A549 (cell line): ENCODE measurements at regions not wholly inside any gene's neighbourhood (a gene's known extent, or its start where the extent isn't known, plus 50 kb on each side); places are given as distances from the start of the nearest gene placed in this dataset.
"Not testable (repeated sequence)": the region's sequence is repeated elsewhere in the genome, so short reads cannot be mapped to it uniquely, and the experiment has no call there.

Experiments
- ATAC-seq, 2 experiments: fragments of 200-7000 bp in 1 of 2; fragments of >200 bp in 1 of 2; cut with Nextera tagmentation in 1 of 2; cut with Tn5 transposase in 1 of 2; 3 replicates each; pipeline versions ENCODE4 v1.8.0 to v1.9.1; 2018 to 2020; ENCODE audit warnings: mild to moderate bottlenecking in 1 of 2, moderate library complexity in 1 of 2
- CTCF ChIA-PET: fragments of 300-600 bp; sonication (Branson Sonifier 250); formaldehyde crosslinking; extraction: SDS; loops from one replicate; lab custom pipeline; 2021; ENCODE audit warnings: antibody characterized with exemption, inconsistent platforms; lab: Yijun Ruan, JAX
- POLR2A ChIA-PET: fragments of 350-600 bp; formaldehyde crosslinking; extraction: SDS; loops from one replicate; lab custom pipeline; 2021; ENCODE audit warnings: antibody characterized with exemption, inconsistent platforms; lab: Yijun Ruan, JAX
- DNase-seq, 2 experiments: peaks; one replicate each; pipeline versions ENCODE4 v3.0.0 to v3.0.0-alpha.2; 2011 to 2016; ENCODE audit warnings: low read depth in 1 of 2, low spot score in 1 of 2
- FAIRE-seq: peaks from 2 replicates; lab custom pipeline; 2011; peaks lifted over from hg19 to GRCh38; lab: Jason Lieb, UNC
- H3K27ac ChIP-seq, 2 experiments: fragments of >200 bp; sonication (Bioruptor Twin); formaldehyde crosslinking; 3 replicates each; pipeline ENCODE4 v1.5.1; 2016 to 2017
- H3K4me1 ChIP-seq: fragments of >200 bp; sonication (Bioruptor Twin); formaldehyde crosslinking; 3 replicates; pipeline ENCODE4 v1.6.1; 2016
- H3K4me2 ChIP-seq: fragments of >200 bp; sonication (Bioruptor Twin); formaldehyde crosslinking; 3 replicates; pipeline ENCODE4 v1.6.1; 2016
- H3K4me3 ChIP-seq: fragments of >200 bp; sonication (Bioruptor Twin); formaldehyde crosslinking; 3 replicates; pipeline ENCODE4 v1.5.1; 2016
- H3K9me3 ChIP-seq: fragments of >200 bp; sonication (Bioruptor Twin); formaldehyde crosslinking; 3 replicates; pipeline ENCODE4 v1.6.1; 2016
- WGBS: methylation state at CpG from one replicate; pipeline ENCODE4 v1.1.6; 2017; ENCODE audit errors: missing lambda C conversion rate; 5-methylcytosine and 5-hydroxymethylcytosine counted together

- FAIRE-seq, H3K4me2 ChIP-seq, H3K4me1 ChIP-seq, DNase-seq, POLR2A ChIA-PET, H3K9me3 ChIP-seq, H3K27ac ChIP-seq, CTCF ChIA-PET, H3K4me3 ChIP-seq, ATAC-seq: not testable (repeated sequence)
- 63% methylated on average over 1 of the region's 2 CpGs for WGBS
Measured at GRCh38 chr11:67940440-67940839, 63.5 kb downstream of the UNC93B1 start.

- WGBS, result 9% methylated on average over 1 of the region's 4 CpGs
- H3K4me1 ChIP-seq, ATAC-seq, POLR2A ChIA-PET, H3K4me2 ChIP-seq, DNase-seq, H3K4me3 ChIP-seq, FAIRE-seq, H3K27ac ChIP-seq, H3K9me3 ChIP-seq: not testable (repeated sequence)
- CTCF ChIA-PET, result interaction anchor here (0.6 kb wide), 1 partner anchor 143 kb away, joined by 3 read pairs; no protein-coding TSS in a partner anchor
Measured at GRCh38 chr11:67938964-67939363, 64.9 kb downstream of the UNC93B1 start.

- H3K27ac ChIP-seq, H3K9me3 ChIP-seq, FAIRE-seq, H3K4me1 ChIP-seq, H3K4me3 ChIP-seq, POLR2A ChIA-PET, ATAC-seq, H3K4me2 ChIP-seq, DNase-seq: not testable (repeated sequence)
- WGBS, result 56% methylated on average over 3 of the region's 3 CpGs
- CTCF ChIA-PET, result interaction anchor here (0.6 to 1.1 kb wide), 2 partner anchors 17 to 142 kb away, joined by 3 read pairs; no protein-coding TSS in a partner anchor
Measured at GRCh38 chr11:67938371-67938770, 65.5 kb downstream of the UNC93B1 start.

GRCh38 chr11:67923565-67923964, 80.3 kb downstream of the UNC93B1 start:
- POLR2A ChIA-PET, DNase-seq, H3K4me2 ChIP-seq, H3K27ac ChIP-seq, FAIRE-seq, H3K9me3 ChIP-seq, H3K4me3 ChIP-seq, ATAC-seq, H3K4me1 ChIP-seq, CTCF ChIA-PET: not testable (repeated sequence)
- 47% methylated on average over 7 of the region's 7 CpGs for WGBS

DNA sequence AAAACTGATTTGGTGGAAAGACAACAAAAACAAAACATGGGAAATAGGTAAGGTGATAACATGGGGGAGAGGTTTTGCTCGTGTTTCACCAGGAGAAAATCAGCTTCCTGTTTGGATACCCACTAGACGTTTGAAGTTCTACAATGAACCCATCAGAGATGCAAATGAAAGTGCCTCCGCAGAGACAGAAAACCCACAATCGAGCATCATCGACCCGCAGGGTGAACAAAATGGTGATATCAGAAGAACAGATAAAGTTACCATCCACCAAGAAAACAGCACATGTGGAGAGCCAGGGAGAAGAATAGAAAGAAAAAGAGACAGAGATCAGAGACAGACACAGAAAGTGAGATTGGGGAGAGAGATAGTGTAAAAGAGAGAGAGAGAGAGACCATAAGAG, 83.4 kb downstream of the UNC93B1 start:
- POLR2A ChIA-PET, ATAC-seq, CTCF ChIA-PET: not testable (repeated sequence)

GRCh38 chr11:67912184-67912583, 91.7 kb downstream of the UNC93B1 start:
- CTCF ChIA-PET, POLR2A ChIA-PET, H3K4me2 ChIP-seq, DNase-seq, FAIRE-seq, H3K4me1 ChIP-seq, H3K4me3 ChIP-seq, H3K27ac ChIP-seq, ATAC-seq, H3K9me3 ChIP-seq: not testable (repeated sequence)
- 43% methylated on average over 3 of the region's 3 CpGs for WGBS

More for the DNA sequence above, 83.4 kb downstream of the UNC93B1 start:
- H3K4me2 ChIP-seq, H3K4me1 ChIP-seq, FAIRE-seq, H3K27ac ChIP-seq, H3K9me3 ChIP-seq, H3K4me3 ChIP-seq, DNase-seq: not testable (repeated sequence)
- WGBS, result 64% methylated on average over 6 of the region's 6 CpGs

DNA sequence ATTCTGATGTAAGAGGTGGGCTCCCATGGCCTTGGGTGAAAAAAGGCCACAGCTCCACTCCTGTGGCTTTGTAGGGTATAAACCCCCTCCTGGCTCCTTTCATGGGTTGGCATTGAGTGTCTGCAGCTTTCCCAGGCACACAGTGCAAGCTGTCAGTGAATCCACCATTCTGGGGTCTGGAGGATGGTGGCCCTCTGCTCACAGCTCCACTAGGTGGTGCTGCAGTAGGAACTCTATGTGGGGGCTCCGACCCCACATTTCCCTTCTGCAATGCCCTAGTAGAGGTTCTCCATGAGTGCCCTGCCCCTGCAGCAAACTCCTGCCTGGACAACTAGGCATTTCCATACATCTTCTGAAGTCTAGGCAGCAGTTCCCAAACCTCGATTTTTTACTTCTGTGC, 92.7 kb downstream of the UNC93B1 start:
- ATAC-seq, H3K9me3 ChIP-seq, H3K4me3 ChIP-seq, DNase-seq, H3K4me1 ChIP-seq, POLR2A ChIA-PET, H3K27ac ChIP-seq, FAIRE-seq, H3K4me2 ChIP-seq, CTCF ChIA-PET: not testable (repeated sequence)
- 18% methylated on average over 2 of the region's 2 CpGs for WGBS

- 70% methylated on average over 1 of the region's 1 CpG for WGBS
- H3K9me3 ChIP-seq, H3K4me2 ChIP-seq, CTCF ChIA-PET, ATAC-seq, DNase-seq, POLR2A ChIA-PET, H3K27ac ChIP-seq, FAIRE-seq, H3K4me3 ChIP-seq, H3K4me1 ChIP-seq: not testable (repeated sequence)
Measured at GRCh38 chr11:67910803-67911202, 93.1 kb downstream of the UNC93B1 start.

- DNase-seq, H3K4me2 ChIP-seq, CTCF ChIA-PET, H3K4me1 ChIP-seq, FAIRE-seq, H3K9me3 ChIP-seq, POLR2A ChIA-PET, H3K27ac ChIP-seq, H3K4me3 ChIP-seq, ATAC-seq: not testable (repeated sequence)
- 82% methylated on average over 1 of the region's 1 CpG for WGBS
Measured at GRCh38 chr11:67906969-67907368, 96.9 kb downstream of the UNC93B1 start.

- WGBS, result 36% methylated on average over 2 of the region's 2 CpGs
- ATAC-seq, H3K4me2 ChIP-seq, POLR2A ChIA-PET, H3K4me3 ChIP-seq, FAIRE-seq, H3K27ac ChIP-seq, CTCF ChIA-PET, H3K4me1 ChIP-seq, H3K9me3 ChIP-seq: not testable (repeated sequence)
- peak in 1 of 2 experiments; percentile 29 for DNase-seq
Measured at GRCh38 chr11:67899462-67899861, 104.4 kb downstream of the UNC93B1 start.

DNA sequence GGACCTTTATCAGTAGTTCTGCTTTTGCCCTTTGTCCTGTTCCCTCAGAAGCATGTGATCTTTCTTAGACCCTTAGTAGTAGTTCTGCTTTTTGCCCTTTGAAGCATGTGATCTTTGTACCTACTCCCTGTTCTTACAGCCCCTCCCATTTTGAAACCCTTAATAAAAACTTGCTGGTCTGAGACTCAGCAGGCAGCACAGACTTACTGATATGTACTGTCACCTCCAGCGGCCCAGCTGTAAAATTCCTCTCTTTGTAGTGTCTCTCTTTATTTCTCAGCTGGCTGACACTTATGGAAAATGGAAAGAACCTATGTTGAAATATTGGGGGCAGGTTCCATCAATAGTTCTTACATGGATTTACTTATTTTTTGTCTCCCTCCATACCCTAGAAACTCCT, 110.4 kb downstream of the UNC93B1 start:
- FAIRE-seq, CTCF ChIA-PET, POLR2A ChIA-PET, H3K9me3 ChIP-seq, DNase-seq, H3K4me1 ChIP-seq, H3K4me3 ChIP-seq, H3K27ac ChIP-seq, ATAC-seq, H3K4me2 ChIP-seq: not testable (repeated sequence)
- 10% methylated on average over 1 of the region's 1 CpG for WGBS

DNA sequence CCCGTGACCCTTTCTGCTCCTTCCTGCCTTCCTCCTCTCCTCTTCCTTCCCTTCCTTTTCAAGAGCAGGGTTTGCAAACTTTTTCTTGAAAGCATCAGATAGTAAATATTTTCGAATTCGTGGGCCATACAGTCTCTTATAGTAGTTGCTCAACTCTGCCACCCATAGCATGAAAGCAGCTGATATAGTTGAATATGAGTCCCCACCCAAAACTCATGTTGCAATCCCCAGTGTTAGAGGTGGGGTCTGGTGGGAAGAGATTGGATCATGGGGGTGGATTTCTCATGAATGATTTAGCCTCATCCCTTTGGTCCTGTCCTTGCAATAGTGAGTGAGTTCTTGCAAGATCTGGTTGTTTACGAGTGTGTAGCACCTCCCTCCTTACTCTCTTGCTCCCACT, 114.3 kb downstream of the UNC93B1 start:
- ATAC-seq, H3K4me3 ChIP-seq, FAIRE-seq, H3K4me1 ChIP-seq, DNase-seq, POLR2A ChIA-PET, H3K9me3 ChIP-seq, H3K4me2 ChIP-seq, H3K27ac ChIP-seq: not testable (repeated sequence)
- 48% methylated on average over 4 of the region's 4 CpGs for WGBS
- CTCF ChIA-PET, result interaction anchor here (1.9 kb wide), 1 partner anchor 66 kb away, joined by 6 read pairs; no protein-coding TSS in a partner anchor
